ENCODE measurements at regions not wholly inside any gene's neighbourhood (a gene's known extent, or its start where the extent isn't known, plus 50 kb on each side); places are given as distances from the start of the nearest gene placed in this dataset.

DNA sequence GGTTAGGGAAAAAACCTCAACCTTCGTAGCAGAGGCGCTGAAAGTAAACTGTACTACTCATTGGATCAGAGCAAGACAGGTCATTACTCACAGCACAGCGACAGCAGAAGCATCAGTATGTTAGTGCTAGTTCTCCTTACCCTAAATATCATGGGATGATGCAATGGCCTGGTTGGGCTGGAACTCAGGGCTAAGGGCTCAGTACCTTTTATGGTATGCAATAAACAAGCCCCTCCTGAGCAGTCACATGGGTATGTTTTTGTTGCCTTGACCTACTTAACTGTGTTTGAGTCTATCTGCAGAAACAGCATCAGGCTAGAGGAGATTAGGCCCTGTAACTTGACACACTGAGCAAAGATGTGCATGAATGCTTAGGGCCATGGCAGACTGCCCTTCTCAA, 369.4 kb upstream of the IMPG1 start:
- TF ChIP-seq POLR2AphosphoS5 (IDR thresholded peaks at IDR 0.05; ENCODE audit: low read depth, low read length) (no peak), SIN3A (IDR thresholded peaks at IDR 0.05; ENCODE audit: borderline replicate concordance, insufficient read depth, low read length) (no peak)
- TF ChIP-seq, protein P1, sequence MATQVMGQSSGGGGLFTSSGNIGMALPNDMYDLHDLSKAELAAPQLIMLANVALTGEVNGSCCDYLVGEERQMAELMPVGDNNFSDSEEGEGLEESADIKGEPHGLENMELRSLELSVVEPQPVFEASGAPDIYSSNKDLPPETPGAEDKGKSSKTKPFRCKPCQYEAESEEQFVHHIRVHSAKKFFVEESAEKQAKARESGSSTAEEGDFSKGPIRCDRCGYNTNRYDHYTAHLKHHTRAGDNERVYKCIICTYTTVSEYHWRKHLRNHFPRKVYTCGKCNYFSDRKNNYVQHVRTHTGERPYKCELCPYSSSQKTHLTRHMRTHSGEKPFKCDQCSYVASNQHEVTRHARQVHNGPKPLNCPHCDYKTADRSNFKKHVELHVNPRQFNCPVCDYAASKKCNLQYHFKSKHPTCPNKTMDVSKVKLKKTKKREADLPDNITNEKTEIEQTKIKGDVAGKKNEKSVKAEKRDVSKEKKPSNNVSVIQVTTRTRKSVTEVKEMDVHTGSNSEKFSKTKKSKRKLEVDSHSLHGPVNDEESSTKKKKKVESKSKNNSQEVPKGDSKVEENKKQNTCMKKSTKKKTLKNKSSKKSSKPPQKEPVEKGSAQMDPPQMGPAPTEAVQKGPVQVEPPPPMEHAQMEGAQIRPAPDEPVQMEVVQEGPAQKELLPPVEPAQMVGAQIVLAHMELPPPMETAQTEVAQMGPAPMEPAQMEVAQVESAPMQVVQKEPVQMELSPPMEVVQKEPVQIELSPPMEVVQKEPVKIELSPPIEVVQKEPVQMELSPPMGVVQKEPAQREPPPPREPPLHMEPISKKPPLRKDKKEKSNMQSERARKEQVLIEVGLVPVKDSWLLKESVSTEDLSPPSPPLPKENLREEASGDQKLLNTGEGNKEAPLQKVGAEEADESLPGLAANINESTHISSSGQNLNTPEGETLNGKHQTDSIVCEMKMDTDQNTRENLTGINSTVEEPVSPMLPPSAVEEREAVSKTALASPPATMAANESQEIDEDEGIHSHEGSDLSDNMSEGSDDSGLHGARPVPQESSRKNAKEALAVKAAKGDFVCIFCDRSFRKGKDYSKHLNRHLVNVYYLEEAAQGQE (IDR thresholded peaks at IDR 0.05; ENCODE audit: insufficient read depth in 1 of 2, low read depth in 2 of 2, low read length in 2 of 2), result no peak

All from PFSK-1 (cell line).